ENCODE measurements at regions not wholly inside any gene's neighbourhood (a gene's known extent, or its start where the extent isn't known, plus 50 kb on each side); places are given as distances from the start of the nearest gene placed in this dataset.

GRCh38 chrX:112577146-112577545 lies 102.6 kb downstream of the LHFPL1 start:
- H3K9me3 ChIP-seq (ENCODE audit: control insufficient read depth, low read depth, low read length), result no peaks in the 10 kb centered on the region
- no peaks in the 10 kb centered on the region for H3K79me2 ChIP-seq (ENCODE audit: control insufficient read depth, insufficient read depth, low read length)
- H4K20me1 ChIP-seq (ENCODE audit: control insufficient read depth, extremely low read depth, insufficient read depth, low read length), result no peaks in the 10 kb centered on the region

GRCh38 chrX:112571388-112571787 lies 108.3 kb downstream of the LHFPL1 start:
- dilution Hi-C loops (cut with MboI; ENCODE audit: extremely low pct_ligation_motif_present, low sequenced_read_pairs), result no loop called here
- no peak for TF ChIP-seq CTCF (optimal IDR thresholded peaks at IDR 0.05 in 1 of 3, IDR thresholded peaks at IDR 0.05 in 1 of 3, conservative IDR thresholded peaks at IDR 0.05 in 1 of 3; ENCODE audit: extremely low read depth in 1 of 3, insufficient read depth in 2 of 3, low read length in 3 of 3)
- TF ChIP-seq EZH2 (IDR thresholded peaks at IDR 0.05; ENCODE audit: low read length), result no peak
- no peak overlapping the region for H2AFZ ChIP-seq (ENCODE audit: control insufficient read depth, low read length)

More at GRCh38 chrX:112577146-112577545, 102.6 kb downstream of the LHFPL1 start:
- H3K9me1 ChIP-seq (ENCODE audit: control insufficient read depth, extremely low read depth, insufficient read depth, low read length), result no peaks in the 10 kb centered on the region
- H3K9ac ChIP-seq (ENCODE audit: control insufficient read depth, extremely low read depth, insufficient read depth, low read length), result no peak overlapping the region
- H3K4me3 ChIP-seq (ENCODE audit: control insufficient read depth in 2 of 3, extremely low read depth in 1 of 3, insufficient read depth in 2 of 3, low read depth in 1 of 3, low read length in 3 of 3), result no peak overlapping the region
- no peaks in the 10 kb centered on the region for H3K4me1 ChIP-seq (ENCODE audit: control insufficient read depth, extremely low read depth, insufficient read depth, low read length)
- DNase-seq (ENCODE audit: low read depth, low spot score) (no peak), FAIRE-seq (no peak)
- no peak for TF ChIP-seq CTCF (optimal IDR thresholded peaks at IDR 0.05 in 1 of 3, IDR thresholded peaks at IDR 0.05 in 1 of 3, conservative IDR thresholded peaks at IDR 0.05 in 1 of 3; ENCODE audit: extremely low read depth in 1 of 3, insufficient read depth in 2 of 3, low read length in 3 of 3)
- H3K36me3 ChIP-seq (ENCODE audit: control insufficient read depth in 2 of 2, extremely low read depth in 1 of 2, insufficient read depth in 2 of 2, low read length in 2 of 2), result no peaks in the 10 kb centered on the region
- no peak overlapping the region for H3K27ac ChIP-seq (ENCODE audit: control insufficient read depth, insufficient read depth, low read length)
- no peaks in the 10 kb centered on the region for H3K27me3 ChIP-seq (ENCODE audit: control insufficient read depth, extremely low read depth, insufficient read depth, low read length)
- no peak overlapping the region for H2AFZ ChIP-seq (ENCODE audit: control insufficient read depth, low read length)
- H3K4me2 ChIP-seq (ENCODE audit: control insufficient read depth, extremely low read depth, insufficient read depth, low read depth, low read length), result no peak overlapping the region
- dilution Hi-C loops (cut with MboI; ENCODE audit: extremely low pct_ligation_motif_present, low sequenced_read_pairs), result no loop called here

More at GRCh38 chrX:112571388-112571787, 108.3 kb downstream of the LHFPL1 start:
- DNase-seq (ENCODE audit: low read depth, low spot score) (no peak), FAIRE-seq (no peak)
- H3K4me3 ChIP-seq (ENCODE audit: control insufficient read depth in 2 of 3, extremely low read depth in 1 of 3, insufficient read depth in 2 of 3, low read depth in 1 of 3, low read length in 3 of 3), result no peak overlapping the region
- no peaks in the 10 kb centered on the region for H3K9me1 ChIP-seq (ENCODE audit: control insufficient read depth, extremely low read depth, insufficient read depth, low read length)
- no peaks in the 10 kb centered on the region for H3K27me3 ChIP-seq (ENCODE audit: control insufficient read depth, extremely low read depth, insufficient read depth, low read length)
- no peaks in the 10 kb centered on the region for H3K4me1 ChIP-seq (ENCODE audit: control insufficient read depth, extremely low read depth, insufficient read depth, low read length)
- H3K9me3 ChIP-seq (ENCODE audit: control insufficient read depth, low read depth, low read length), result no peaks in the 10 kb centered on the region
- H3K4me2 ChIP-seq (ENCODE audit: control insufficient read depth, extremely low read depth, insufficient read depth, low read depth, low read length), result no peak overlapping the region
- H4K20me1 ChIP-seq (ENCODE audit: control insufficient read depth, extremely low read depth, insufficient read depth, low read length), result no peaks in the 10 kb centered on the region
- no peak overlapping the region for H3K27ac ChIP-seq (ENCODE audit: control insufficient read depth, insufficient read depth, low read length)
- no peaks in the 10 kb centered on the region for H3K36me3 ChIP-seq (ENCODE audit: control insufficient read depth in 2 of 2, extremely low read depth in 1 of 2, insufficient read depth in 2 of 2, low read length in 2 of 2)
- H3K79me2 ChIP-seq (ENCODE audit: control insufficient read depth, insufficient read depth, low read length), result no peaks in the 10 kb centered on the region
- H3K9ac ChIP-seq (ENCODE audit: control insufficient read depth, extremely low read depth, insufficient read depth, low read length), result no peak overlapping the region

All from keratinocyte (primary cell).